Sigmoid colon (tissue), 6 donors: ENCODE measurements at regions not wholly inside any gene's neighbourhood (a gene's known extent, or its start where the extent isn't known, plus 50 kb on each side); places are given as distances from the start of the nearest gene placed in this dataset.

Experiments
- DNase-seq: peaks from one replicate; pipeline ENCODE4 v3.0.0-alpha.2; 2019
- H3K27ac ChIP-seq, 4 donors: fragments of 200-600 bp; sonication (generic); one replicate each; pipeline ENCODE4 v1.5.1; 2016 to 2019; ENCODE audit warnings: mild to moderate bottlenecking in 1 of 4
- H3K27me3 ChIP-seq, 3 donors: fragments of 200-600 bp; sonication (generic); one replicate each; pipeline ENCODE4 v1.5.1; 2019; ENCODE audit warnings: mild to moderate bottlenecking in 1 of 3
- H3K36me3 ChIP-seq, 4 donors: fragments of 200-600 bp; sonication (generic); one replicate each; pipeline ENCODE4 v1.5.1; 2016 to 2019
- H3K4me1 ChIP-seq, 4 donors: fragments of 200-600 bp; sonication (generic); one replicate each; pipeline ENCODE4 v1.5.1; 2017 to 2019
- H3K4me3 ChIP-seq, 4 donors: fragments of 200-600 bp; sonication (generic); one replicate each; pipeline ENCODE4 v1.5.1; 2017 to 2019; ENCODE audit warnings: mild to moderate bottlenecking in 2 of 4, moderate library complexity in 1 of 4
- H3K9me3 ChIP-seq, 4 donors: fragments of 200-600 bp in 3 of 4; sonication (generic) in 3 of 4; one replicate each; pipeline versions ENCODE4 v1.5.1 to v1.6.1; 2013 to 2019
- EP300 ChIP-seq, 4 donors: sonication (generic); formaldehyde crosslinking; IDR thresholded peaks; one replicate each; pipeline ENCODE4 v1.6.1; 2017; ENCODE audit warnings: antibody characterized with exemption in 4 of 4
- POLR2A ChIP-seq, 2 donors: fragments of 450-650 bp; IDR thresholded peaks; one replicate each; pipeline ENCODE4 v1.6.1; 2016; ENCODE audit warnings: antibody characterized with exemption in 2 of 2, mild to moderate bottlenecking in 2 of 2, moderate library complexity in 2 of 2
- POLR2AphosphoS5 ChIP-seq, 4 donors: sonication (generic); formaldehyde crosslinking; IDR thresholded peaks; one replicate each; pipeline ENCODE4 v1.6.1; 2017; ENCODE audit warnings: antibody characterized with exemption in 4 of 4
- WGBS, 2 donors: extraction: QIAGEN DNeasy Blood & Tissue Kit; methylation state at CpG; one replicate each; pipeline ENCODE4 v1.1.7; 2013; 5-methylcytosine and 5-hydroxymethylcytosine counted together
- intact Hi-C: fragments of 100-400 bp; cut with DNase I; formaldehyde crosslinking; loops from one replicate; pipeline ENCODE4 v1.15.1; 2023
- TF ChIP-seq, protein P1 (sequence below), 4 experiments: fragments of 450-650 bp in 3 of 4; fragments of 200-600 bp in 1 of 4; IDR thresholded peaks; one replicate each; pipeline ENCODE4 v1.5.1; 2016 to 2019; ENCODE audit warnings: antibody characterized with exemption in 4 of 4, mild to moderate bottlenecking in 3 of 4, moderate library complexity in 2 of 4
- donor health status: healthy with polysubstance abuse.
- donor health status: healthy.

DNA sequence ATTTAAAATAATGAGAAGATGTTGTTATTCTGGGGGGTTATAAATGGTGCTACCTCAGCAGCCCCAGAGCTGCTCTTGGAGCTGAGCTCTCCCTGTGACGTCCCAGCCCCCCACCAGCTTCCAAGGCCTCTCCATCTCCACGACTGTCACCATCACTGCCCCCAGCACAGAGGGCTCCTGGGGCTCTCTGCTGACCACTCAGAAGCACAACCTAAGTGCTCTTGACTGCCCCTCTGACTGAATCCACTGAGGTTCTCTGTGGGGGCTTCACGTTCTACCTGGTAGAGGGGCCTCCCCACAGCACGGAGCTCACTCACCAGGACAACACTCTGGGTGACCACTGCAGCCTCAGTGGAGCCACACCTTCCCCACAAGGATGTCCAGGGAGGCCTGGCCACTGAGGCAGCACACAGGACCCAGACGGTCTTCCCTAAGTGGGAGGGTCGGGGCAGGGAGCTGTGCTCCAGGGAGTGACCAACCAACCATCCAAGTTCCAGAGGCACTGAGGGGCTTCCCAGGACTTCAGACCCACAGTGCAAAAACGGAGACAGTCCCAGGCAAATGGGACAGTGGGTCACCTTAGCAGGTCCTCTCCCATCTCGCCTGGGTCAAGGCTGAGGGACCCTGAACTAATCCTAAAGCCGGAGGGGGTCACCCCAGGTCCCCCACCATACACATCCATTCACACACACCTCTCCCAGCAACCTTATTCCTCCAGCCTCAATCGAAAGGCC is 121.0 kb upstream of the PPP2R2D start:
- H3K36me3 ChIP-seq, result no peaks in the 10 kb centered on the region
- H3K27ac ChIP-seq, result no peak overlapping the region
- no peak overlapping the region for H3K4me3 ChIP-seq
- 66 to 83% methylated on average over 10 of the region's 10 CpGs for WGBS, 2 donors
- H3K27me3 ChIP-seq, result peaks cover 0 to 5% (median 0%) of the 10 kb centered on the region in 3 donors
- no peak for DNase-seq
- intact Hi-C loops, result loop anchor here (10.0 kb wide), 1 partner anchor 1585 kb away; no protein-coding TSS in a partner anchor
- TF ChIP-seq EP300 (IDR thresholded peaks at IDR 0.05), result no peak
- TF ChIP-seq, protein P1, sequence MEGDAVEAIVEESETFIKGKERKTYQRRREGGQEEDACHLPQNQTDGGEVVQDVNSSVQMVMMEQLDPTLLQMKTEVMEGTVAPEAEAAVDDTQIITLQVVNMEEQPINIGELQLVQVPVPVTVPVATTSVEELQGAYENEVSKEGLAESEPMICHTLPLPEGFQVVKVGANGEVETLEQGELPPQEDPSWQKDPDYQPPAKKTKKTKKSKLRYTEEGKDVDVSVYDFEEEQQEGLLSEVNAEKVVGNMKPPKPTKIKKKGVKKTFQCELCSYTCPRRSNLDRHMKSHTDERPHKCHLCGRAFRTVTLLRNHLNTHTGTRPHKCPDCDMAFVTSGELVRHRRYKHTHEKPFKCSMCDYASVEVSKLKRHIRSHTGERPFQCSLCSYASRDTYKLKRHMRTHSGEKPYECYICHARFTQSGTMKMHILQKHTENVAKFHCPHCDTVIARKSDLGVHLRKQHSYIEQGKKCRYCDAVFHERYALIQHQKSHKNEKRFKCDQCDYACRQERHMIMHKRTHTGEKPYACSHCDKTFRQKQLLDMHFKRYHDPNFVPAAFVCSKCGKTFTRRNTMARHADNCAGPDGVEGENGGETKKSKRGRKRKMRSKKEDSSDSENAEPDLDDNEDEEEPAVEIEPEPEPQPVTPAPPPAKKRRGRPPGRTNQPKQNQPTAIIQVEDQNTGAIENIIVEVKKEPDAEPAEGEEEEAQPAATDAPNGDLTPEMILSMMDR (IDR thresholded peaks at IDR 0.05), result no peak
- TF ChIP-seq POLR2A (IDR thresholded peaks at IDR 0.05), result no peak
- no peak for TF ChIP-seq POLR2AphosphoS5 (IDR thresholded peaks at IDR 0.05)
- peaks cover 6 to 20% (median 17%) of the 10 kb centered on the region in 4 donors for H3K9me3 ChIP-seq
- H3K4me1 ChIP-seq, result no peaks in the 10 kb centered on the region

DNA sequence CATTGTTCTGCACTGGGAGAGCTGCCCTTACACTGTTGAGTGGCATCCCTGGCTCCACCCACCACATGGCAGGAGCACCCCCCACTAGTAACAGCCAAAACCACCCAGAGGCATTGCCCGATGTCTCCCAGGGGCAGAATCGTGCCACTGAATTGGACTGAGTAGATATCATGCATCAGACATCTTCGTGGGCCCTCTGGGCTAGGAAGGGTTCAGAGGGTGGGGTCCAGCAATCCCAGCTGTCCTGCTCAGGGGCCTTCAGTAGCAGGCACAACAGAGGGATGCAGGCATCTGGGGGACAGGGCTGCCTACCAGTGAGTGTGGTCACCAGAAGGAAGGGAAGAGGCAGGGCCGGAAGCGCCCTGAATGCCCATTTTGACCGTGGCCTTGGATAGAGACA is 119.7 kb upstream of the PPP2R2D start:
- no peak overlapping the region for H3K4me3 ChIP-seq
- no peak overlapping the region for H3K27ac ChIP-seq
- peaks cover 6 to 20% (median 17%) of the 10 kb centered on the region in 4 donors for H3K9me3 ChIP-seq
- 91 to 93% methylated on average over 6 of the region's 6 CpGs for WGBS, 2 donors
- TF ChIP-seq POLR2AphosphoS5 (IDR thresholded peaks at IDR 0.05), result no peak
- TF ChIP-seq, protein P1 (IDR thresholded peaks at IDR 0.05), result no peak
- TF ChIP-seq EP300 (IDR thresholded peaks at IDR 0.05), result no peak
- no peak for TF ChIP-seq POLR2A (IDR thresholded peaks at IDR 0.05)
- H3K27me3 ChIP-seq, result no peaks in the 10 kb centered on the region
- no peaks in the 10 kb centered on the region for H3K36me3 ChIP-seq
- intact Hi-C loops, result loop anchor here (10.0 kb wide), 1 partner anchor 1586 kb away; no protein-coding TSS in a partner anchor
- DNase-seq, result no peak
- no peaks in the 10 kb centered on the region for H3K4me1 ChIP-seq

DNA sequence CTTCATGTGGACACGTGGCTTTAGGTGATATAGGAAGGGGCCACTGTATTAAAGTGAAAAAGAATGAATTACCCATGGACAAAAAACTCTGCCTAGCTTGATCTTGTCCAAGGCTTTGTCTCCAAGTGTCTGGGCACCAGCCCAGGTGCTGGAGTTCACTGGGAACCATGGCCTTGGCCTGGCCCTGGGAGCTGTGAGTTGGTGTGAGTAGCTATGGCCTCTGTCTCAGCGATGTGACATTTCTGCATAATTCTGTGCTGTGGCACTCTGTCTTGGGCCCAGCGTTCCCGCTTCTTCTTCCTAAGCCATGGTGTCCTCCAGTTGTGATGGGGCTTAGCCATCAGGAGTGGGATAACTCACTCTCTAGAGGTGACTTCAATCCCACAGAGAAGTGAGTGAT is 119.0 kb upstream of the PPP2R2D start:
- Histone ChIP-seq H3K27ac (no peak overlapping the region), H3K9me3 (peaks cover 6 to 17% (median 15%) of the 10 kb centered on the region in 4 donors), H3K4me3 (no peak overlapping the region), H3K27me3 (no peaks in the 10 kb centered on the region), H3K36me3 (no peaks in the 10 kb centered on the region), H3K4me1 (no peaks in the 10 kb centered on the region)
- intact Hi-C loops, result loop anchor here (10.0 kb wide), 1 partner anchor 1587 kb away; no protein-coding TSS in a partner anchor
- WGBS, 2 donors, result 90 to 95% methylated on average over 4 of the region's 4 CpGs
- peak; percentile 20 for DNase-seq
- TF ChIP-seq, protein P1 (IDR thresholded peaks at IDR 0.05), result no peak
- TF ChIP-seq POLR2A (IDR thresholded peaks at IDR 0.05) (no peak), EP300 (IDR thresholded peaks at IDR 0.05) (no peak), POLR2AphosphoS5 (IDR thresholded peaks at IDR 0.05) (no peak)

DNA sequence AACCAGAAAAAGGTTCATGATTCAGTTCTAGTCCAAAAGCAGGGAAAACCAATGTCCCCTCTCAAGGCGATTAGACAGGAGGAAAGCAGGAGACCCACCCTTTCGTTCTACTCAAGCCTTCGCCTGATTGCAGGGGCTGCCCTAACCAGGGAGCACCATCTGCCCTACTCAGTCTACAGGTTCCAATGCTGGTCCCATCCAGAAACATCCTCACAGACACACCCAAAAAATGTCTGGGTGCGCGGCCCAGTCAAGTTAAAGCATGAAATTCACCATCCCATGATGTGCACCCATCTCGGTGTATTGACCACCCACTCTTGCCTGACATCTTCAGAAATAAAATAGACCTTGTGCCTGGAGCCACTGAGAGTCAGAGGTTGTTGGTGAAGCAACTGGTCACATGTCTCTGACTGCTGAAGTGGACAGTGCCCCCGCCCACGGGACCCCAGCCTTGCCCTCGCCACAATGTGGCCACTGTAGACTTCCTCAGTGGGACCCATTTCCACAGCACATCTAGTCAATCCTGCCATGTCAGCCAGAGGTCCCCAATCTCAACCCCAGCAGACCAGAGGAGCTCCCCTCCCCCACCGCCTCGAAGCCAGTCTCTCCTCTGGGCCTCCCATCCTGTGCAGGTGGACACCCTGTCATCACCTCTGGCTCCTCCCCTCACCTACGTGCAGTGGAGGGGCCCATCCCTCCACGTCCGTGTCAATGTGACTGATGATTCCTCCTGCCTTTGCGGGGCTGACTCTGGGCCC is 116.3 kb upstream of the PPP2R2D start:
- Histone ChIP-seq H3K27me3 (no peaks in the 10 kb centered on the region), H3K9me3 (no peaks in the 10 kb centered on the region), H3K4me3 (no peak overlapping the region), H3K27ac (no peak overlapping the region), H3K4me1 (no peaks in the 10 kb centered on the region), H3K36me3 (no peaks in the 10 kb centered on the region)
- intact Hi-C loops, result loop anchor here (10.0 kb wide), 1 partner anchor 1590 kb away; no protein-coding TSS in a partner anchor
- TF ChIP-seq, protein P1 (IDR thresholded peaks at IDR 0.05), result no peak
- TF ChIP-seq EP300 (IDR thresholded peaks at IDR 0.05) (no peak), POLR2AphosphoS5 (IDR thresholded peaks at IDR 0.05) (no peak), POLR2A (IDR thresholded peaks at IDR 0.05) (no peak)
- DNase-seq, result no peak
- 86 to 89% methylated on average over 15 of the region's 15 CpGs for WGBS, 2 donors
